K562 (cell line): ENCODE measurements at regions not wholly inside any gene's neighbourhood (a gene's known extent, or its start where the extent isn't known, plus 50 kb on each side); places are given as distances from the start of the nearest gene placed in this dataset.

Experiments used
- ATAC-seq: fragments of 200-7000 bp; cut with Tn5 transposase; 3 replicates; pipeline ENCODE4 v1.9.1; 2020; ENCODE audit warnings: moderate library complexity
- BruUV-seq: library from RNA; stranded (reverse); fragments of 400-500 nt; replicated peaks from 2 replicates; lab custom pipeline; 2021; lab: Mats Ljungman, UMichigan
- CTCF ChIA-PET: fragments of 300-600 bp; formaldehyde crosslinking; extraction: SDS; loops from one replicate; lab custom pipeline; 2021; ENCODE audit warnings: low intra/inter-chr PET ratio; lab: Yijun Ruan, JAX
- POLR2A ChIA-PET: fragments of 300-600, 350-650 bp; sonication (Branson Sonifier 250); formaldehyde crosslinking; extraction: SDS; loops from one replicate; lab custom pipeline; 2021; ENCODE audit warnings: antibody characterized with exemption, inconsistent platforms; lab: Yijun Ruan, JAX
- DNase-seq, 4 experiments: peaks; one replicate each; pipeline versions ENCODE4 v3.0.0 to v3.0.0-alpha.2; 2011 to 2018; ENCODE audit warnings: low spot score in 3 of 4, mixed read lengths in 3 of 4; ENCODE audit errors: extremely low read depth in 1 of 4
- FAIRE-seq: peaks from 2 replicates; lab custom pipeline; 2011; peaks lifted over from hg19 to GRCh38; lab: Jason Lieb, UNC
- H2AFZ ChIP-seq: 2 replicates; pipeline ENCODE4 v1.6.0; 2011; ENCODE audit warnings: low read depth, low read length, control low read depth, inconsistent platforms
- H3K27ac ChIP-seq: fragments of 200-600 bp; 3 replicates; pipeline ENCODE4 v1.8.0; 2011; ENCODE audit warnings: low read depth, mild to moderate bottlenecking, control low read depth, inconsistent platforms, low read length, moderate library complexity, mixed read lengths; ENCODE audit errors: extremely low read depth
- H3K27me3 ChIP-seq, 2 experiments: fragments of 300-600 bp in 1 of 2; 2 replicates in 1 of 2; 3 replicates in 1 of 2; pipeline versions ENCODE4 v1.6.0 to v1.8.0; 2011; ENCODE audit warnings: inconsistent platforms in 2 of 2, low read length in 2 of 2, mild to moderate bottlenecking in 1 of 2, mixed read lengths in 1 of 2, moderate library complexity in 1 of 2; ENCODE audit not compliant: control insufficient read depth in 2 of 2, insufficient read depth in 2 of 2
- H3K36me3 ChIP-seq: fragments of 300-600 bp; 3 replicates; pipeline ENCODE4 v1.8.0; 2011; ENCODE audit warnings: mild to moderate bottlenecking, low read length, inconsistent platforms; ENCODE audit not compliant: control insufficient read depth, insufficient read depth
- H3K4me1 ChIP-seq, 2 experiments: fragments of 200-600 bp in 1 of 2; replicated peaks in 1 of 2; 2 replicates in 1 of 2; 3 replicates in 1 of 2; pipeline versions ENCODE4 v1.5.1 to v1.8.0; 2011; ENCODE audit warnings: inconsistent platforms in 2 of 2, low read length in 2 of 2, mild to moderate bottlenecking in 1 of 2, mixed read lengths in 1 of 2, moderate library complexity in 1 of 2; ENCODE audit not compliant: control insufficient read depth in 2 of 2, insufficient read depth in 2 of 2
- H3K4me2 ChIP-seq: 2 replicates; pipeline ENCODE4 v1.6.1; 2011; ENCODE audit warnings: low read length, control low read depth, inconsistent platforms, mixed read lengths; ENCODE audit not compliant: insufficient read depth
- H3K4me3 ChIP-seq: fragments of 200-600 bp; sonication (generic), shearing (Covaris generic); 2 replicates; pipeline ENCODE4 v1.5.1; 2016; ENCODE audit warnings: control low read depth, inconsistent platforms
- H3K79me2 ChIP-seq: fragments of 200-600 bp; 3 replicates; pipeline ENCODE4 v1.8.0; 2011; ENCODE audit warnings: low read length, inconsistent platforms; ENCODE audit not compliant: control insufficient read depth, insufficient read depth
- H3K9ac ChIP-seq, 2 experiments: 2 replicates each; pipeline versions ENCODE4 v1.6.0 to v1.6.1; 2011; ENCODE audit warnings: low read depth in 2 of 2, low read length in 2 of 2, control low read depth in 1 of 2, inconsistent platforms in 1 of 2, mild to moderate bottlenecking in 1 of 2, mixed read lengths in 1 of 2; ENCODE audit not compliant: insufficient read depth in 1 of 2
- H3K9me1 ChIP-seq: one replicate; pipeline ENCODE4 v1.6.0; 2011; ENCODE audit warnings: inconsistent platforms, mild to moderate bottlenecking, low read length, moderate library complexity; ENCODE audit not compliant: control insufficient read depth, insufficient read depth
- H3K9me3 ChIP-seq: replicated peaks from 2 replicates; pipeline ENCODE4 v1.5.1; 2011; ENCODE audit warnings: low read depth, low read length, inconsistent platforms; ENCODE audit not compliant: control insufficient read depth, insufficient read depth
- H4K20me1 ChIP-seq: replicated peaks from 2 replicates; pipeline ENCODE4 v1.6.1; 2011; ENCODE audit warnings: low read length, inconsistent platforms, mixed read lengths; ENCODE audit not compliant: control insufficient read depth, insufficient read depth
- HMGN3 ChIP-seq: IDR thresholded peaks from 2 replicates; pipeline ENCODE4 v1.6.1; 2011; ENCODE audit warnings: borderline replicate concordance, low read depth, mild to moderate bottlenecking, mixed read lengths, low read length; ENCODE audit not compliant: insufficient read length; ENCODE audit errors: extremely low read depth
- KDM5B ChIP-seq: fragments of 200-600 bp; sonication (generic); IDR thresholded peaks from 2 replicates; pipeline ENCODE4 v1.6.1; 2012; ENCODE audit warnings: low read depth, mild to moderate bottlenecking, moderate library complexity, low read length, control low read depth, inconsistent platforms; ENCODE audit not compliant: insufficient replicate concordance
- POLR2A ChIP-seq: fragments of 450-650 bp; conservative IDR thresholded peaks from 2 replicates; pipeline ENCODE4 v1.6.1; 2016
- PPARD ChIP-seq: fragments of 250-450 bp; sonication (Bioruptor Pico); IDR thresholded peaks from 2 replicates; pipeline ENCODE4 v1.8.0; 2022; ENCODE audit warnings: inconsistent platforms, mild to moderate bottlenecking, moderate library complexity
- SMAD2 ChIP-seq: fragments of 150-350 bp; IDR thresholded peaks from 2 replicates; pipeline ENCODE4 v1.6.1; 2014; ENCODE audit warnings: low read depth, mild to moderate bottlenecking, low read length
- SREBF1 ChIP-seq: fragments of 150-350 bp; IDR thresholded peaks from 2 replicates; pipeline ENCODE4 v1.6.1; 2014; ENCODE audit warnings: antibody characterized with exemption, low read depth, low read length, borderline replicate concordance
- SRF ChIP-seq, 2 experiments: fragments of 250-450, 450-650 bp in 1 of 2; sonication (Bioruptor Pico) in 1 of 2; sonication (generic) in 1 of 2; formaldehyde crosslinking; IDR thresholded peaks; 2 replicates each; pipeline versions ENCODE4 v1.5.0 to v1.5.1; 2020 to 2022; ENCODE audit warnings: mild to moderate bottlenecking in 1 of 2, missing genetic modification reagents in 1 of 2
- TBP ChIP-seq: optimal IDR thresholded peaks from 2 replicates; pipeline ENCODE3; 2011; ENCODE audit warnings: low read depth, low read length, improper control_type of control experiment
- ZEB2 ChIP-seq: fragments of 450-650 bp; IDR thresholded peaks from 2 replicates; pipeline ENCODE4 v1.6.1; 2016
- ZFP36 ChIP-seq: fragments of 150-350 bp; IDR thresholded peaks from 2 replicates; pipeline ENCODE4 v1.6.1; 2018; ENCODE audit warnings: low read length, low read depth; ENCODE audit not compliant: partially characterized antibody
- ZKSCAN8 ChIP-seq: fragments of 200-800 bp; sonication (Bioruptor generic); IDR thresholded peaks from 2 replicates; pipeline ENCODE4 v1.6.1; 2016; ENCODE audit warnings: missing genetic modification characterization, missing compliant biosample characterization
- ZNF778 ChIP-seq: fragments of 450-650 bp; formaldehyde crosslinking; IDR thresholded peaks from 2 replicates; pipeline ENCODE4 v1.4.0; 2020; ENCODE audit warnings: mild to moderate bottlenecking, moderate library complexity
- WGBS: fragments of 100-300 bp; shearing (Covaris generic); methylation state at CpG from one replicate; pipeline ENCODE4 v1.1.6; 2016; ENCODE audit warnings: low coverage, mixed read lengths; ENCODE audit not compliant: insufficient coverage; ENCODE audit errors: missing lambda C conversion rate; 5-methylcytosine and 5-hydroxymethylcytosine counted together
- in situ Hi-C: fragments of 300-500 bp; cut with MboI; formaldehyde crosslinking; loops from 4 replicates; pipeline ENCODE4 v1.15.0; 2018; ENCODE audit warnings: inconsistent platforms, mixed read lengths
- intact Hi-C: fragments of 100-400 bp; cut with micrococcal nuclease; formaldehyde crosslinking; loops from 2 replicates; pipeline ENCODE4 v1.14.2; 2022
- TF ChIP-seq, protein P1 (sequence below): fragments of 250-450 bp; sonication (Bioruptor Pico); IDR thresholded peaks from 2 replicates; pipeline ENCODE4 v1.4.0; 2020; ENCODE audit warnings: mild to moderate bottlenecking, moderate library complexity

- TF ChIP-seq SREBF1 (no peak), ZFP36 (no peak), ZKSCAN8 (CRISPR knock-in tag) (no peak), ZNF778 (no peak)
- POLR2A ChIA-PET: no interaction called here
- no peaks in the 10 kb centered on the region for H3K4me1 ChIP-seq
- no peaks in the 10 kb centered on the region for H3K9me1 ChIP-seq
- H3K79me2 ChIP-seq: no peaks in the 10 kb centered on the region
- ATAC-seq (no peak), DNase-seq (no peak), FAIRE-seq (no peak)
- H3K27ac ChIP-seq: no peak overlapping the region
- H3K9me3 ChIP-seq: no peaks in the 10 kb centered on the region
- intact Hi-C loops (no loop called here), in situ Hi-C loops (no loop called here)
- no peak overlapping the region for H3K4me3 ChIP-seq
- H2AFZ ChIP-seq: no peak overlapping the region
- BruUV-seq: no TSS peak
- H3K9ac ChIP-seq: no peak overlapping the region
- H3K36me3 ChIP-seq: no peaks in the 10 kb centered on the region
- CTCF ChIA-PET: no interaction called here
- no peaks in the 10 kb centered on the region for H4K20me1 ChIP-seq
- no peak overlapping the region for H3K4me2 ChIP-seq
- H3K27me3 ChIP-seq: no peaks in the 10 kb centered on the region
Observed at GRCh38 chr9:26013199-26013598, 335.0 kb upstream of the TUSC1 start.

DNA sequence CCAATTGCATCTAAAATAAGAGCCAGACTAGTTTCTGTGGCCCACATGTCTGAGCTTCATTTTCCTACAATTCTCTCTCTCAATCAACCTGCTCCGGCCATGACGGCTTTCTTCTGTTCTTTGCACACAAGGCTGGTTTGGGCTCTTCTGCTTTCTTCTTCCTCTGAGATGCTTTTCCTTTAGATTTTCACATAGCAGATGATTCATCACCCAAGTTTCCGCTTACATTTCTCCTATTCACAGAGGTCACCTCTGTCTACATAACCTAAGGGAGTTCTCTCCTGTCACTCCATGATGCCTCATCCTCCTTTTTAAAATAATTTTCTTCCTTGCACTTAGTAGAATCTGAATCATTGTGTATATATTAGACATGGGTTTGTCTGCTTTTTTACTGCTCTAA is 334.6 kb upstream of the TUSC1 start:
- WGBS: no CpG with 5 or more reads among the region's 3 CpGs
- ChIA-PET CTCF (no interaction called here), POLR2A (no interaction called here)
- H3K4me2 ChIP-seq: no peak overlapping the region
- in situ Hi-C loops: no loop called here
- no peaks in the 10 kb centered on the region for H3K79me2 ChIP-seq
- H2AFZ ChIP-seq: no peak overlapping the region
- H3K9me3 ChIP-seq: no peaks in the 10 kb centered on the region
- H3K27ac ChIP-seq: no peak overlapping the region
- H3K4me3 ChIP-seq: no peak overlapping the region
- intact Hi-C loops: no loop called here
- no TSS peak for BruUV-seq
- H3K27me3 ChIP-seq: no peaks in the 10 kb centered on the region
- no peaks in the 10 kb centered on the region for H3K9me1 ChIP-seq
- no peaks in the 10 kb centered on the region for H4K20me1 ChIP-seq
- FAIRE-seq (no peak), DNase-seq (no peak), ATAC-seq (no peak)
- H3K9ac ChIP-seq: no peak overlapping the region
- H3K4me1 ChIP-seq: no peaks in the 10 kb centered on the region
- H3K36me3 ChIP-seq: no peaks in the 10 kb centered on the region
- TF ChIP-seq SRF (CRISPR knock-in tag; IDR thresholded peaks at IDR 0.05): no peak
- no peak for TF ChIP-seq KDM5B
- no peak for TF ChIP-seq TBP
- no peak for TF ChIP-seq HMGN3
- TF ChIP-seq, protein P1, sequence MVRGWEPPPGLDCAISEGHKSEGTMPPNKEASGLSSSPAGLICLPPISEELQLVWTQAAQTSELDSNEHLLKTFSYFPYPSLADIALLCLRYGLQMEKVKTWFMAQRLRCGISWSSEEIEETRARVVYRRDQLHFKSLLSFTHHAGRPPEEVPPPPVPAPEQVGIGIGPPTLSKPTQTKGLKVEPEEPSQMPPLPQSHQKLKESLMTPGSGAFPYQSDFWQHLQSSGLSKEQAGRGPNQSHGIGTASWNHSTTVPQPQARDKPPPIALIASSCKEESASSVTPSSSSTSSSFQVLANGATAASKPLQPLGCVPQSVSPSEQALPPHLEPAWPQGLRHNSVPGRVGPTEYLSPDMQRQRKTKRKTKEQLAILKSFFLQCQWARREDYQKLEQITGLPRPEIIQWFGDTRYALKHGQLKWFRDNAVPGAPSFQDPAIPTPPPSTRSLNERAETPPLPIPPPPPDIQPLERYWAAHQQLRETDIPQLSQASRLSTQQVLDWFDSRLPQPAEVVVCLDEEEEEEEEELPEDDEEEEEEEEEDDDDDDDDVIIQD (CRISPR knock-in tag): no peak
- no peak for TF ChIP-seq PPARD (CRISPR knock-in tag)
- no peak for TF ChIP-seq ZEB2
- TF ChIP-seq POLR2A: no peak
- TF ChIP-seq SMAD2: no peak
